Endodermal cell (in vitro differentiated cells): ENCODE measurements at regions not wholly inside any gene's neighbourhood (a gene's known extent, or its start where the extent isn't known, plus 50 kb on each side); places are given as distances from the start of the nearest gene placed in this dataset.

Experiments used
- DNase-seq: peaks from one replicate; pipeline ENCODE4 v3.0.0-alpha.2; 2017
- H3K27ac ChIP-seq: 2 replicates; pipeline ENCODE4 v1.5.1; 2013; ENCODE audit warnings: mild to moderate bottlenecking, low read depth, low read length, moderate library complexity
- H3K27me3 ChIP-seq: 2 replicates; pipeline ENCODE4 v1.6.1; 2013; ENCODE audit warnings: mild to moderate bottlenecking, low read length, moderate library complexity; ENCODE audit not compliant: insufficient read depth, control insufficient read depth, poor library complexity, severe bottlenecking
- H3K36me3 ChIP-seq: 2 replicates; pipeline ENCODE4 v1.7.0; 2013; ENCODE audit warnings: mild to moderate bottlenecking, low read length, moderate library complexity; ENCODE audit not compliant: control insufficient read depth, insufficient read depth
- H3K4me1 ChIP-seq: one replicate; pipeline ENCODE4 v1.7.0; 2013; ENCODE audit warnings: low read length; ENCODE audit not compliant: control insufficient read depth, insufficient read depth
- H3K4me3 ChIP-seq: 2 replicates; pipeline ENCODE4 v1.5.1; 2013; ENCODE audit warnings: mild to moderate bottlenecking, low read length, moderate library complexity
- H3K9ac ChIP-seq: 2 replicates; pipeline ENCODE4 v1.6.1; 2013; ENCODE audit warnings: mild to moderate bottlenecking, low read length, moderate library complexity; ENCODE audit not compliant: poor library complexity, severe bottlenecking; ENCODE audit errors: extremely low read depth
- H3K9me3 ChIP-seq: 2 replicates; pipeline ENCODE4 v1.6.1; 2013; ENCODE audit warnings: mild to moderate bottlenecking, low read length, moderate library complexity; ENCODE audit not compliant: control insufficient read depth
- H3K27ac Mint-ChIP-seq: 2 replicates; pipeline ENCODE4 v1.8.0; 2020; ENCODE audit warnings: mixed read lengths
- H3K27me3 Mint-ChIP-seq: 2 replicates; pipeline ENCODE4 v1.8.0; 2021; ENCODE audit warnings: mild to moderate bottlenecking, mixed read lengths; ENCODE audit not compliant: insufficient read depth
- H3K36me3 Mint-ChIP-seq: 2 replicates; pipeline ENCODE4 v1.8.0; 2020; ENCODE audit warnings: low read depth, mixed read lengths
- H3K4me1 Mint-ChIP-seq: 2 replicates; pipeline ENCODE4 v1.8.0; 2020; ENCODE audit warnings: mixed read lengths
- H3K4me3 Mint-ChIP-seq: 2 replicates; pipeline ENCODE4 v1.8.0; 2020; ENCODE audit warnings: mild to moderate bottlenecking, moderate library complexity, mixed read lengths
- H3K9me3 Mint-ChIP-seq: 2 replicates; pipeline ENCODE4 v1.8.0; 2020; ENCODE audit warnings: mild to moderate bottlenecking, mixed read lengths
- CTCF ChIP-seq: fragments of 200-600 bp; sonication (generic); conservative IDR thresholded peaks from 2 replicates; pipeline ENCODE4 v1.5.0; 2021; ENCODE audit warnings: antibody characterized with exemption, mild to moderate bottlenecking
- WGBS, 2 experiments: methylation state at CpG; one replicate each; pipeline versions ENCODE4 v1.1.5 to v1.1.7; 2013; ENCODE audit warnings: missing lambda C conversion rate in 2 of 2, mixed read lengths in 1 of 2; ENCODE audit not compliant: insufficient coverage in 1 of 2, insufficient read length in 1 of 2; 5-methylcytosine and 5-hydroxymethylcytosine counted together

GRCh38 chr5:117645400-117645799, 1070.8 kb upstream of the SEMA6A start:
- H3K4me1 ChIP-seq = no peaks in the 10 kb centered on the region
- no peak for TF ChIP-seq CTCF
- H3K4me3 ChIP-seq = no peak overlapping the region
- H3K27ac Mint-ChIP-seq = no peak overlapping the region
- H3K36me3 Mint-ChIP-seq = no peaks in the 10 kb centered on the region
- no peaks in the 10 kb centered on the region for H3K27me3 ChIP-seq
- H3K27ac ChIP-seq = no peak overlapping the region
- no peak for DNase-seq
- H3K9me3 Mint-ChIP-seq = no peaks in the 10 kb centered on the region
- no peak overlapping the region for H3K4me3 Mint-ChIP-seq
- no peaks in the 10 kb centered on the region for H3K27me3 Mint-ChIP-seq
- no peak overlapping the region for H3K9ac ChIP-seq
- no peaks in the 10 kb centered on the region for H3K9me3 ChIP-seq
- H3K4me1 Mint-ChIP-seq = no peaks in the 10 kb centered on the region
- no peaks in the 10 kb centered on the region for H3K36me3 ChIP-seq

GRCh38 chr5:117638581-117638980, 1064.0 kb upstream of the SEMA6A start:
- Mint-ChIP-seq H3K9me3 (no peaks in the 10 kb centered on the region), H3K27me3 (no peaks in the 10 kb centered on the region), H3K27ac (no peak overlapping the region), H3K4me3 (no peak overlapping the region), H3K4me1 (no peaks in the 10 kb centered on the region), H3K36me3 (no peaks in the 10 kb centered on the region)
- 60 to 66% methylated on average over 1 to 2 of the region's 2 CpGs for WGBS, 2 experiments
- no peak overlapping the region for H3K27ac ChIP-seq
- TF ChIP-seq CTCF = no peak
- no peak for DNase-seq
- no peak overlapping the region for H3K9ac ChIP-seq
- no peaks in the 10 kb centered on the region for H3K4me1 ChIP-seq
- H3K9me3 ChIP-seq = no peaks in the 10 kb centered on the region
- no peaks in the 10 kb centered on the region for H3K36me3 ChIP-seq
- no peak overlapping the region for H3K4me3 ChIP-seq
- no peaks in the 10 kb centered on the region for H3K27me3 ChIP-seq

GRCh38 chr5:117633093-117633492, 1058.5 kb upstream of the SEMA6A start:
- no peak for TF ChIP-seq CTCF
- H3K9ac ChIP-seq = no peak overlapping the region
- Mint-ChIP-seq H3K27me3 (peaks cover 1% of the 10 kb centered on the region), H3K9me3 (no peaks in the 10 kb centered on the region), H3K4me1 (no peaks in the 10 kb centered on the region), H3K27ac (no peak overlapping the region), H3K36me3 (no peaks in the 10 kb centered on the region), H3K4me3 (no peak overlapping the region)
- no peak overlapping the region for H3K4me3 ChIP-seq
- H3K27ac ChIP-seq = no peak overlapping the region
- no peaks in the 10 kb centered on the region for H3K9me3 ChIP-seq
- H3K27me3 ChIP-seq = no peaks in the 10 kb centered on the region
- no peak for DNase-seq
- WGBS, 2 experiments = 90 to 92% methylated on average over 5 of the region's 5 CpGs
- no peaks in the 10 kb centered on the region for H3K4me1 ChIP-seq
- no peaks in the 10 kb centered on the region for H3K36me3 ChIP-seq
